NCI-H345 (cell line): ENCODE measurements at regions not wholly inside any gene's neighbourhood (a gene's known extent, or its start where the extent isn't known, plus 50 kb on each side); places are given as distances from the start of the nearest gene placed in this dataset.
"Not testable (repeated sequence)": the region's sequence is repeated elsewhere in the genome, so short reads cannot be mapped to it uniquely, and the experiment has no call there.

Experiments
- DNase-seq: peaks from one replicate; lab custom pipeline; 2025; lab: John Stamatoyannopoulos, UW

- no peak for DNase-seq
Measured at GRCh38 chr14:105581551-105582341, 55.4 kb downstream of the TMEM121 start.

- no peak for DNase-seq
Measured at GRCh38 chr14:105582639-105583038, 56.3 kb downstream of the TMEM121 start.

- DNase-seq, result not testable (repeated sequence)
Measured at GRCh38 chr14:105583914-105584313, 57.5 kb downstream of the TMEM121 start.

- not testable (repeated sequence) for DNase-seq
Measured at GRCh38 chr14:105585290-105585689, 58.9 kb downstream of the TMEM121 start.

- not testable (repeated sequence) for DNase-seq
Measured at GRCh38 chr14:105585722-105586121, 59.3 kb downstream of the TMEM121 start.

- DNase-seq, result not testable (repeated sequence)
Measured at GRCh38 chr14:105586144-105586872, 59.9 kb downstream of the TMEM121 start.

- DNase-seq, result not testable (repeated sequence)
Measured at GRCh38 chr14:105587034-105587433, 60.7 kb downstream of the TMEM121 start.

- not testable (repeated sequence) for DNase-seq
Measured at GRCh38 chr14:105587482-105588235, 61.3 kb downstream of the TMEM121 start.

- DNase-seq, result no peak
Measured at GRCh38 chr14:105588236-105588860, 62.0 kb downstream of the TMEM121 start.

GRCh38 chr14:105589161-105589925, 63.0 kb downstream of the TMEM121 start:
- no peak for DNase-seq

GRCh38 chr14:105589926-105590185, 63.5 kb downstream of the TMEM121 start:
- DNase-seq, result not testable (repeated sequence)

- DNase-seq, result no peak
Measured at GRCh38 chr14:105591052-105591451, 64.7 kb downstream of the TMEM121 start.

- not testable (repeated sequence) for DNase-seq
Measured at GRCh38 chr14:105591792-105592341, 65.5 kb downstream of the TMEM121 start.

- DNase-seq, result not testable (repeated sequence)
Measured at GRCh38 chr14:105592646-105593045, 66.3 kb downstream of the TMEM121 start.

GRCh38 chr14:105595346-105595745, 69.0 kb downstream of the TMEM121 start:
- not testable (repeated sequence) for DNase-seq

GRCh38 chr14:105596374-105596773, 70.0 kb downstream of the TMEM121 start:
- not testable (repeated sequence) for DNase-seq

- not testable (repeated sequence) for DNase-seq
Measured at GRCh38 chr14:105598040-105598763, 71.8 kb downstream of the TMEM121 start.

GRCh38 chr14:105598925-105599586, 72.7 kb downstream of the TMEM121 start:
- DNase-seq, result not testable (repeated sequence)

- DNase-seq, result not testable (repeated sequence)
Measured at GRCh38 chr14:105600195-105600938, 74.0 kb downstream of the TMEM121 start.
